Hepatocyte (in vitro differentiated cells): ENCODE measurements at regions not wholly inside any gene's neighbourhood (a gene's known extent, or its start where the extent isn't known, plus 50 kb on each side); places are given as distances from the start of the nearest gene placed in this dataset.

ENCODE experiments used
- EZH2phosphoT487 ChIP-seq: fragments of 200-600 bp; sonication (generic); IDR thresholded peaks from one replicate; pipeline ENCODE4 v1.6.1; 2018; ENCODE audit warnings: antibody characterized with exemption, mild to moderate bottlenecking, low read depth, moderate library complexity; ENCODE audit not compliant: unreplicated experiment, severe bottlenecking
- TF ChIP-seq, protein P1 (sequence below): fragments of 200-600 bp; sonication (generic); IDR thresholded peaks from 2 replicates; pipeline ENCODE4 v1.5.1; 2016; ENCODE audit warnings: antibody characterized with exemption, mild to moderate bottlenecking; ENCODE audit not compliant: poor library complexity

DNA sequence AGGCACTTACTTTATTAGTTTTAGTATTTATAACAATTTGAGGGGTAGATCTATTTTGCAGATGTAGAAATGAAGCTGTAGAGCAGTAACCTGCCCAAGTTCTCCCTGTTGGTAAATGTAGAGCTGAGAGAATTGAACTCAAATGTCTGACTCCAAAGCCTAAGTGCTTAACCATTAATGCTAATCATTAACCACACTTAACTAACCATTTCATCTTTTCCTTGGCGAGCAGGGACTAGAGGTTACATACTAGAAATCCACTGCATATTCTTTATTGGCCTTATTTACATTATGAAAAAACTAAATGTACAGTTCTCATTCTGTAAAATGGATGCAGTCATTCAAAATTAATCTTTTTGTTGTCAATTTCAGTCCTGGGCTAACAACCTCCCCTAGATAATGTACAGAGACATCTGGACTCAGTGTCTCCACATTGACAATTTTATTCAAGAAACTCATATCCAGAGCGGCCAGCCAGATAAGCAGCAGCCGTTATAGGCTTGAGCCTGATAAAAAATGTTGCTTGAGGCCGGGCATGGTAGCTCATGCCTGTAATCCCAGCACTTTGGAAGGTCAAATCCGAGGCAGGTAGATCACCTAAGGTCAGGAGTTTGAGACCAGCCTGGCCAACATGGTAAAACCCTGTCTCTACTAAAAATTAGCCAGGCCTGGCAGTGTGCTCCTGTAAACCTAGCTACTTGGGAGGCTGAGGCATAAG is 76.7 kb upstream of the PICALM start:
- TF ChIP-seq, protein P1, sequence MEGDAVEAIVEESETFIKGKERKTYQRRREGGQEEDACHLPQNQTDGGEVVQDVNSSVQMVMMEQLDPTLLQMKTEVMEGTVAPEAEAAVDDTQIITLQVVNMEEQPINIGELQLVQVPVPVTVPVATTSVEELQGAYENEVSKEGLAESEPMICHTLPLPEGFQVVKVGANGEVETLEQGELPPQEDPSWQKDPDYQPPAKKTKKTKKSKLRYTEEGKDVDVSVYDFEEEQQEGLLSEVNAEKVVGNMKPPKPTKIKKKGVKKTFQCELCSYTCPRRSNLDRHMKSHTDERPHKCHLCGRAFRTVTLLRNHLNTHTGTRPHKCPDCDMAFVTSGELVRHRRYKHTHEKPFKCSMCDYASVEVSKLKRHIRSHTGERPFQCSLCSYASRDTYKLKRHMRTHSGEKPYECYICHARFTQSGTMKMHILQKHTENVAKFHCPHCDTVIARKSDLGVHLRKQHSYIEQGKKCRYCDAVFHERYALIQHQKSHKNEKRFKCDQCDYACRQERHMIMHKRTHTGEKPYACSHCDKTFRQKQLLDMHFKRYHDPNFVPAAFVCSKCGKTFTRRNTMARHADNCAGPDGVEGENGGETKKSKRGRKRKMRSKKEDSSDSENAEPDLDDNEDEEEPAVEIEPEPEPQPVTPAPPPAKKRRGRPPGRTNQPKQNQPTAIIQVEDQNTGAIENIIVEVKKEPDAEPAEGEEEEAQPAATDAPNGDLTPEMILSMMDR: no peak
- TF ChIP-seq EZH2phosphoT487: no peak
